Bone marrow (tissue), 2 donors: ENCODE measurements at regions not wholly inside any gene's neighbourhood (a gene's known extent, or its start where the extent isn't known, plus 50 kb on each side); places are given as distances from the start of the nearest gene placed in this dataset.

Experiments used
- DNase-seq, 2 donors: peaks; one replicate each; lab custom pipeline; 2025; lab: John Stamatoyannopoulos, UW

DNA sequence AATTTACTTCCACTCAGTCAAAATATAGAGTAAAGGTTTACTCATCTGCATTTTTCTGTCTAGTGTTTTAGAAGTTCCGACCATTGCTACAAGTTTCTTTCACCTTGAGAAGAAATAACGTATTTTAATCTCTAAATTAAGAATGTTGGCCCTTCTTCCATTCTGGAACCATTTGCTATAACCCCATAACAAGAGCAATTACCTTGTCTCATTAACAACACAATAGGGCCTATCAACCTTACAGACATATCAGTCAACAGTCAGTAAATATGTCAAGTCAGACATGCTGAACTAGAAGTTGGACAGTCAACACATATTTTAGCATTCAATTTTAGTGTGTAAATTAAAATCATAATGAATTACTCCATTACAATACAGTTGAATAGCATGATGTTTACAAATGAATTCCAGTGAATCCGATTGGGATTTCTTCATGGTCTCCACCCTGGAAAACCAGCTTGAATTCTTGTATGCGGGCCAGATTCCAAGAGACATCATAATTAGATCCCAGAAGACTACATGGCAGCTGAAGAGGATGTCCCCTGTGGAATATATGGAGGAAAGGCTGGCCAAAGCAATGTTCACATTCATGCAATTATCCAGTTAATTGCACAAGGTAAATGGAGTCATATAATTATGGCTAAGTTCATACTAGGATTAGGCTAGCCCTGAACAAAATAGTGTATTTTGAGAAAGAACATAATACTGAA, 196.2 kb upstream of the TARS1 start:
- no peak for DNase-seq

DNA sequence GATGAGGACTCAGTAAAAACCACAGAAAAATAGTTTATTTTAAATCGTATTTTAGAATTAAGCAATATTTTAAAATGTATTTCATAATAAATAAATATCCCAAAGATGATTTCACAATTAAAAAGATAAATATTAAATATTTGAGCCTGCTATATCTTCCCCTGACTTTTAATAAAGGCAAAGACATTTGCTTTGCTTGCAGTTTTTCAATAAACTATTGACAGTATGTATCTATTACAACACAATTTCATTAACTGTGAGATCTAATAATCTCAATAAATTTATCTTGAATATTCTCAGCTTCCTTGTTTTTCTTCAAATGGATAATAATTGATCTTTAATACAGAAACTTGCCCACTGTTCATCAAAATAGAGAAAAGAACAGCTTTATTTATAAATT, 186.2 kb upstream of the TARS1 start:
- DNase-seq = no peak

DNA sequence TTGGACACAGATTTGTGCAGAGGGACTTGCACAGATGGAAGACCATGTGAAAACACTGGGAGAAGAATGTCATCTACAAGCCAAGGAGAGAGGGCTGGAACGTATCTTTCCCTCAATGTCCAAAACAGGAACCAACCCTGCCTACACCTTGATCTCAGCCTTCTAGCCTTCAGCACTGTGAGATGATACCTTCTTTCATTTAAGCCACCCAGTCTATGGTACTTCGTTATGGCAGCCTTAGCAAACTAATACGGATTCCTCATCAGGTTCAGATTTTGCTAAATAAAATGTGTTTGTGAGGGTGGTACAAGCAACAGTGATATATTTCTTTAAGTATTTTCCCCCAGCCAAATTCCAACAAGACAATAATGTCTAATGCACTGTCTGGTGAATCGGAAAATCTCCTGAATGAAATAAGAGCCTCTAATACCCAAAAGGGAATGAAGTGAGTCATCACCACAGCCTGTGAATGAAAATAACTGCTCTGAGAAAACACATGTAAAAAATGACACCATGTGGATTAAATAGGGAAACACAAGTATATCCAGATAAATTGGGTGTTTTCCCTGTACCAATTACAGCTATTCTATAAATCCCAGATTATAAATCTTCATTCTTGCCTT, 182.8 kb upstream of the TARS1 start:
- no peak for DNase-seq

GRCh38 chr5:33258553-33258952, 182.2 kb upstream of the TARS1 start:
- no peak for DNase-seq

- DNase-seq = no peak
Observed at GRCh38 chr5:33260098-33260497, 180.7 kb upstream of the TARS1 start.

DNA sequence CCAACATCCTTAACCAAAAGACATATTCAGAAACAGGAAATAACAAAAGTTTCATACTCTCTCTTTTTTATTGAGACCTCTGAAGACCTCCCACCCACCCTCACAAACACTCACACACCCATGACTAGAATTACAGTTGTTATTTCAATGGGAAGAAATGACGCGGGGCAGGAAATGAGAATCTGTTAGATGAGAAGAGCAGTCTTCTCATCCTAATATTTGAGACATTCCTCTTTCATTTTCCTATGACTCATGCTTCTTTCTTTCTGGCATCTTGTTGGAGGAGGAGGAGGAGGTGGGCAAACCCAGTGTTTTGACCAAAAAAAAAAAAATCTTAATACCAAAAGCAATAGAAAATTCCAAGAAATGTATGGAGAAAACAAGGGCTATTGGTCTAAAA, 179.5 kb upstream of the TARS1 start:
- DNase-seq = no peak

- no peak for DNase-seq
Observed at GRCh38 chr5:33261747-33262146, 179.0 kb upstream of the TARS1 start.

- no peak for DNase-seq
Observed at GRCh38 chr5:33267801-33268200, 173.0 kb upstream of the TARS1 start.

DNA sequence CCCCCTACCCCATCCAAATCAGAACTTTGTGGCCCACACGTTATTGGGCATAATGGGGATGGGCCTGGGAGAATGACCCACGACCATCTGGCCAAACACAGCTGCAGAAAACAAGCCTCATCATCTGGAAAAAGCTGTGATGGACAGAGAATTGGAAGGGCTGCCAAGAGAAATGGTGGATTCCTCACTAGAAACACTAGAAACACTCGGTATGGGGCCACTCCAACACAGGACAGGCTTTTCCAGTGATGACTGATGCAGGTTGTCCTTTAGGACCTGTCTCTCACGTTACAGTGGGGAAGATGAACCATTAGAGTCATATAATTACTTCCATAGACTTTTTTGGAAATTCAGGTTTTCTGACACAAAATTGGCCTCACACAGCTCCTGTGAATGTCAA, 172.4 kb upstream of the TARS1 start:
- no peak for DNase-seq

DNA sequence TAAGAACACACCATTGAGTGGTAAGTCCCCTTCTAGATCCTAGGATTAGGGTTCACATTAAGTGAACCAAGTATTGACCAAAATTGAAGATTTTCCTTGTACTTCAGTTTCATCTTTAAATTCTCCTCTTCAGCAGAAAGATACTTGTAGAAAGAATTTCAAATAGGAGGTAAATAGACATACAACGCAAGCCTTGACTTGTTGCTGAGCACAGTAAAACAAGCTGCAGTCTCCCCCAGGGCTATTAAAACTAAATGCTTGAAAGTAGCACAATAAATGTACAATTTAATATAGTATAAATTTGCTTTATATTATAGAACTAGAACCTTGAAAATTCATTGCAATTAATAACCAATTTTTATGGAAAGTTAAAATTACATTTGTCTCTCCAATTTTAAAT, 170.1 kb upstream of the TARS1 start:
- DNase-seq = no peak

DNA sequence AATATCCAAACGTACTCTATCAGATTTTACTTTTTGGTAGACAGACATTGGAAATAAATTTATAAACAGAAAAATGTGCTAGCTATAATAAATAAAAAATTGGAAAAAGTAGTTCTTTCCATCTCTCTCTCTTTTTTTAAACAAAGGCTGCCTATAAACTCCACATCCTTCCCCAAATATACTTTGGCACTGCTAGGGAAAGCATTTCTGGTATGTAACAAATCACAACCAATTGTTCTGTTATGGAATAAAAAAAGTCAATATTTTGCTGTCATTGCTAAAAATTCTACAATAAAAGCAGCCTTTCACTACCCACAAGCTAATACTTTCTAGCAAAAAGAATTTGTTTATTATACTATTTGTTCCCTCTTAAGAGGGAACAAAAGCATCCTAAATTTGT, 169.2 kb upstream of the TARS1 start:
- DNase-seq = no peak

GRCh38 chr5:33272288-33272687, 168.5 kb upstream of the TARS1 start:
- no peak for DNase-seq

DNA sequence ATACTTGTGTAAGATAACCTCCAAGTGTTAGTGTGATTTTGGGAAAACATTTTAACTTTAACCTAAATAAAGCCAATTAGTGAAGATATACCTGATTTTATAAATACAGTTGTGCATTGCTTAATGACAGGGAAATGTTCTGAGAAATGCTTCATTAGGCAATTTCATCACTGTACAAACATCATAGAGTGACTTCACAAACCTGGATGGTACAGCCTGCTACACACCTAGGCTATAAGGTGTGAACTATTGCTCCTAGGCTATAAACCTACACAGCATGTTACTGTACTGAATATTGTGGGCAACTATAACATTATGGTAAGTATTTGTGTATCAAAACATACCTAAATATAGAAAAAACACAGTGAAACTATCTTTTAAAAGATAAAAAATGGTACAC, 166.8 kb upstream of the TARS1 start:
- DNase-seq = no peak

DNA sequence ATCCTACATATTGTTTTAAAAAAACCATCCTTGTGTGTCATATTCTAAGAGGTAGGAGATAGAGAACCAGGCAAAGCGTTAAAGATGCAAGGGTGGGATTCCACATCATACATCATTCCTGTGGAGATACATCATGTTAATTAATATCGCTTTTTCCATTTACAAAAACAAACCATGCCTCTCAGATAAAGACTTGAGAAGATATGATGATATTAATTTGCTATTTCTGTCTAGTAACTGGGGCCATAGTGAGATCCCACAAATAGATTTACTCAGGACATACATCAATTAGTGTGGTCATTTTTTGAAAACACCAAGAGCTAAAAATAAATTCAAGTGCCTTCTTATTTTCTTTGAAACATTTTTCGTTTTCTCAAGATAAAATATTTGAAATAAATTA, 165.4 kb upstream of the TARS1 start:
- DNase-seq = no peak

GRCh38 chr5:33275921-33276627, 164.7 kb upstream of the TARS1 start:
- DNase-seq = no peak

DNA sequence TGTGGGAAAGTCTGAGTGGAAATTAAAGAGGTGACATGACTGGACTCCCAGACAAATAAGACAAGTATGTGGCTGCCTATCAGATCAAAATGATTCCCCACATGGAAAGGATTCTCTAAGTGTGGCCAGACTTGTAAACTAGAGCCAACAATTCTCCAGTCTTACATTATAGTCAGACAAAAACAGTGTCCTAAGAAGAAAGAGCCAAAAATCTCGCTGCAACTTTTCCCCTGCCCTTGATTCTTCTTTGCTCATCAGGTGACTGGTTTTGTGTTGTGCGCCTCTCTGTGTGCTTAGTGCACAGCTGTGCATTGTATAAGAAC, 164.2 kb upstream of the TARS1 start:
- no peak for DNase-seq

DNA sequence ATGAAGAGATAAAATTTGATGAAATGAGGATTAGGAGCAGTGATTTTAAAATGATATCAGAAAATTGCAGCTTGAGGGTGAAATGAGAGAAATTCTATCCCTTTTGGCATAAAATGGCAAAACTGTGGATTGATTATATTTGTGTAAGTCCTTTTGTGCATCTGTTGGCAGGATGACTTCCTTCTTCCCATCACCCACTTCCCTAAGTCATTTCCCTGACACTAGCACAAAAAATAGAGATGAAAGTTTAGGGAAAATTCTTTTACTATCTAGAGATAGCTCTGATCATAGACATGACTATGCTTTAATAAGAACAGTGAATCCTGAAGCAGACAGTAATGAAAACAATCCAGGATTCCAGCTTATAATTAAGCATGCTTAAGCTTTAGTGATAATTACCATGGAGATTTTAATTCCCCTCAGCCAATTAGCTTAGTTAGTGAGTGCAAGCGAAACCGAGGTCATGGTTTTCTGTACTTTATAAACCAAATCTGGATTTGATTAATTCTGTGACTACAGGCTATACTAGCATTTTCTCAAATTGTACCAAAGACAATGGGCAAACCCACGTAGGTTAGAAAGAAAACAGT, 163.6 kb upstream of the TARS1 start:
- no peak for DNase-seq

GRCh38 chr5:33281431-33281843, 159.3 kb upstream of the TARS1 start:
- DNase-seq = no peak

- DNase-seq = no peak
Observed at GRCh38 chr5:33282157-33282556, 158.6 kb upstream of the TARS1 start.

GRCh38 chr5:33282696-33283095, 158.1 kb upstream of the TARS1 start:
- no peak for DNase-seq

DNA sequence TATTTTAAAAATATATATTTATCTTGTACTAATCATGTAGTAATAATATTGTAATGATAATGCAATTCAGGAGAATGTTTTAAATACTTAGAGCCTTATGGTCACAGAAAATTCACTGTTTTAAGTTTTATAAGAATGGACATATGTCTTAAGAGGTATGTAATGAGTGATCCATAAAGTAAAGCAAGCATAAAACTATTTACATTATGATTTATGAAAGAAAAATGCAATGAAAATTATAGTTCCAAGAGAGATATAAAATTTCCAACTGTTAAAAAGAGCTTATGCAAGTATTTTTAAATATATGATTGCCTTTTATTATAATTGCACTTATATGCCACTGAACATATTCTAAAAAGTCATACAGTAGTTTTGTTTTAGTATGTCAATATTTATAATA, 157.5 kb upstream of the TARS1 start:
- DNase-seq = no peak

DNA sequence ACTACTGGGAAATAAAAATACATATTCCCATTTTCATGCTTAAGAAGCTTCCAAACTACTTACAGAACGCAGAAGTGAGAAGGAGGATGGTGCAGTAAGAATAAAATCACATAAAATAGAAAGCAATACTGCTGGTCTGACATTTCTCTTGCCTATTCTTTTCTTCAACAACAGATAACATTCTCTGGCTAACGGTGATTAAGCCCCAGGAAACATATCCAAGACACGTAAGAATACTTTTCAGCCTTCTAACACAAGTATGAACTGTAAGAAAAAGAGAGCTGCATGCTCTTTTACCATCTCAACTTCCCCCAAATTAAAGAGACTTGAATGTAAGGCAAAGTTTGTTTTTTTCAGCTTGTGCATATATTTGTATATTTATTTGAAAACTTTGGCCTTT, 156.1 kb upstream of the TARS1 start:
- DNase-seq = no peak

DNA sequence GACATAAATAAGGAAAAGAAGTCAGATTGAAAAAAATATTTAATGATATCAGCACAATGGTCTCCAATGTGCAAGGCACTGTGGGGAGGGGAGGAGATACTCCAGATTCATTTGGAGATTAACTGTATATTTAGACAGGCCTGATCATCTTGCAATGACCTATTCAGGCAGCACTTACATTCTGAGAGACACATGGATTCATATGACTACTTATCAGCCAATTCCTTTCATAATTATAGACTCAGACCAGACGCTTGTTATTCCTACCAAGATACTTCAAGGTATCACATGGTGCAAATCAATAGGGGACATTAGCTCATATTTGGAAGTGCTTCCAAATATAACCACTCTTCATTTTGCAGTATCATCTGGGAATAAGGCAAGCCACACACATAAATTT, 153.5 kb upstream of the TARS1 start:
- no peak for DNase-seq
